GM21526 (cell line): ENCODE measurements at regions not wholly inside any gene's neighbourhood (a gene's known extent, or its start where the extent isn't known, plus 50 kb on each side); places are given as distances from the start of the nearest gene placed in this dataset.

ENCODE experiments used
- ATAC-seq: cut with Tn5 transposase; IDR thresholded peaks from one replicate; pipeline ENCODE4 v1.9.1; 2021; ENCODE audit warnings: moderate library complexity; ENCODE audit not compliant: unreplicated experiment, low FRiP score

DNA sequence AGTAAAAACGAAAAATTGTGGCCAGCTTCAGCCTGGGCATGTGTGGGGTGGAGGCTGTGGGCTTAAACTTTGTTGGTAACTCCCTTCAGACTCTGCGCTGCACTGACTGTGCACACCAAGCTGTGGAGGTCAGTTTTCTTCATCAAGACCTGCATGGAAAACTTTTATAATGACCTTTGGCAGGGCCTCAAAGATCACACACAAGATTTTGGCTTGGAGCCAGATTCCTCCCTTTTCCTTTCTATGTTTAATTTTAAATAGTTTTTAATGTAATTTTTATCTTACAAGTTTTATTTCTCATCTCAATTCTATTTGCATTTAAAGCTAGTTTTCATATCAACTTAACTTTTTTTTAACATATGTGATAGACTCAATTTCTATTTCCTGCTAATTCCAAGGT, 1211.1 kb upstream of the CDH18 start:
- ATAC-seq = no peak

DNA sequence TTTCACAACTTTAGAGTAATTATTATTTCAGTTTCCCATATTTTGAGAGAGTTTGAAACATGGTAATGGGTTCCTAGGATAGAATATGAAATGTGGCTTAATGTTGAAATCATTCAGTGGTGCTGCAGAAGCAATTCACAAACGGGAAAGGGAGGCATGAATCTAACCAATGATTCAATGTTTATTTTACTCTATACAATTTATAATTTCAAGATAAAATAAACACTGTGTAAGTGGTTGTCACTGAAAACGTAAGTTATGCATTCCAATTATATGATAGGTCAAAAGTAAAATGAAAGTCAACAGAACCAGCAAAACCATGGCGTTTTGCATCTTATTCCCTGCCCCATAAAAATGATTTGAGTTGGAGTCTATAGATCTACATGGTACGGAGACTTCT, 1207.1 kb upstream of the CDH18 start:
- ATAC-seq = no peak

DNA sequence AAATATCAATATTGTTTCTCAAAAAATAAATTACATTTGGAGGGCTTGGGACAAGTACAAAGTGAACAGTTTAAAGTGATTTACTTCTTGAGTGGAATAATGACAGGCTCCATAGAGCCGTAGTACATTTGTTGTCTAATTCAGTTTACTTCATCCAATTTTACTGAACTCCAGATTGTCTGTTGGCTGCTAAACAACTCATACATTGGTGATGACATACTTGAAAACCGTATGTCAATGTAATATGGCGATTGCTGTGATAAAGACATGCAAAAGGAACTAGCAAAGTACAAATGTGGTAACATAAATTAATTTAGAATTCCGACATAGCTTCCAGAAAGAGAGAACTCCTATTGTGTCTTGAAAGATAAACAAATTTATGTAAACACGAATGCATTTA, 1197.5 kb upstream of the CDH18 start:
- no peak for ATAC-seq

DNA sequence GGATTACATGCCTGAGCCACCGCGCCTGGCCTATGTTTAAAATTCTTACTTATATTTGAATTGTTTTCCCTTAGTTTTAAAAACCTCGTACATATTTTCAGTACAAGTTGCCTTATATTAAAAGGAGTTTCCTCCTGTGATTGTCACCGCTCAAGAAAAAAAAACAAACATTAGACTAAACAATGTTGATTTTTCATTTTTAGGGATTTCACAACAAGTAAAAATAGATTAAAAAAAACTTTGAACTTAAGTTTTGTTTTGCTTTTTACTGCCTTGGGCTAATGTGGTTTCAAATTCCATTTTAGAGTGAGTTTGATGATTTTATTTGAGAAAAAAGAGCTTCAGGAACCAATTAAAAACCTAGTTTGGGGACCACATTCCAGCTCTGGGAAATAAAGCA, 1196.6 kb upstream of the CDH18 start:
- ATAC-seq = no peak

DNA sequence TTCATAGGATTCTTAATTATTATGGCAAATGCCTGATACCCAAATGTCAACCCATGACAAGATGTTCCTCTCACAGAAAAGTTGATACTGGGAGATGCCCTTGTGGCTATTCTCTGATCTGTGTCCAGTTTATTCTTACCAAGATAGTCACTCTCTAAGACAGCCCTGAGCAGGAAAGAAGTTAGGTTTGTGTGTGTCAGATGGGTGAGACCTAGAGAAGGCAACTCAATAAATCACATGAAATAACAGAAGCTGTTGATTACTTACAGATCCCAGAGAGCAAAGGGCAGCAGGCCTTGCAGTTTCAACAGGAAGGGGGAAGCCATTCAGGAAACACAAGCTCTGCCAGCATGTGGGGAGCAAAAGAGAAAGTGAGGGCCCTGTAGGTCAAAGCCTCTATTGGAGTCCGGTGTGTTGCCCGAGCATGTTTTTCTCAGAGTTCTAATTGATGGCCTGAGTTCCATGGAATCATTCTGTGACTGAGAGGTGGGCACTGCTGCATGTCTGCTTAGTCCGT, 1193.7 kb upstream of the CDH18 start:
- ATAC-seq = no peak

DNA sequence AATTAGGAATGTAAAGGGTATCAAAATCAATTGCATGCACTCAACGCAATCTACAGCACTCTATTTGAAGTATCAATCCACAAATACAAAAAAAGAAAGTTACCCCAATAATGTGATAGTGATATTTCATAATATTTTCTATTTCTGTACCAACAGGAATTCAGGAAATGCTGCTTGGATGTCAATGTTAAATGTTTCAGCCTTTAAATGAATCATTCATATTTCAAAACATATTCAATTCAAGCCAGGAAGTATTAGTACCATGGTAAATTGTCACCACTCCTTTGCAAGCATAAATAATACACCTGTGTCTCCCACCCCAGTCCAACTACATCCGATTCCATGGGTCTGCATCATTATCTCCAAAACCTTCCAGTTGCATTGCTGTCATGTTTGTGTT, 1185.5 kb upstream of the CDH18 start:
- no peak for ATAC-seq

DNA sequence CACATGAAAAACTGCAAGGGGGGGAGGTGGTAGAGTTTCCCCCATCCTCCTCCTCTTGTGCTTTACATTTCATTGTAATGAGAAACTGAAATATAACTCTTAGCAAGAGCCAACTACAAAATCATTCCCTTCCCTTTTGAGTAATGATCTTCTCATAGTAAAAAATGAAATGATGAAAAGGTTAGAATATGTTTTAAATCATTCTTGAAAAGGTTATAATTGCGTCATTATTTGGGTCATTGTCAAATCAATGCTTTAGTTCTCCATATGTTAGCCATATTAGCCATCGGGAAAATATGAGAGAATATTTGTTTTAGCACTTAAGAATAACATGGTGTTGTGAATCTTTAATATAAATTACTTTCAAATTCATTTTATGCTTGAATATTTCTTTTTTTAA, 1185.0 kb upstream of the CDH18 start:
- ATAC-seq = no peak

DNA sequence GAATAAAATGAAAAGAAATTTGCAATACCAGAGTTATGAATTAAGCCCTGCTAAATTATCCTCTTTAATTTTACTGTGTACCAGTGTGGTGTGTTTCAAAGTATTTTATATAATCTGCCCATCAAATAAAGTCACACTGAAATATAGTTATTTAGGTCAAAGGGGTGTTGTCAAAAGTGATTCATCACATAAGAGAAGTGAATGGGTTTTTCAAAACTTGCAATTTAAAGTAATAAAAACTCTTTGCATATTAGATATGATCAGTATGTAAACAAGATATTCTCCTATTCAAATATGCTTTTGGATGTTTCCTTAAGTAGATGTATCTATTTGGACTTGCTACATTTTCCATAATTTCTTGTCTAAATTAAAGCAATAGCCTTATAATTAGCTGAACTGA, 1183.0 kb upstream of the CDH18 start:
- ATAC-seq = no peak

DNA sequence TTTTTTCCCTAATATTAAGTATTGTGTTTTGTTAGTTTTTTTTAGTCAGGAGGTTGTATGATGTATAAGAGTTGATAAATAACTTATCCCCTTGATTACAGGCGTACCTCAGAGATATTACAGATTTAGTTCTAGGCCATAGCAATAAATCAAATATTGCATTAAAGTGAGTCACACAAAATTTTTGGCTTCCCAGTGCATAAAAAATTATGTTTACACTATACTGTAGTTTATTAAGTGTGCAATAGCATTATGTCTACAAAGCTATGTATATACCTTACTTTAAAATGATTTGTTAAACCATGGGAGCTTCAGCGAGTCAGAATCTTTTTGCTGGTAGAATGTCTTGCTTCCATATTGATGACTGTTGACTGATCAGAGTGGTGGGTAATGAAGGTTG, 1180.6 kb upstream of the CDH18 start:
- no peak for ATAC-seq

DNA sequence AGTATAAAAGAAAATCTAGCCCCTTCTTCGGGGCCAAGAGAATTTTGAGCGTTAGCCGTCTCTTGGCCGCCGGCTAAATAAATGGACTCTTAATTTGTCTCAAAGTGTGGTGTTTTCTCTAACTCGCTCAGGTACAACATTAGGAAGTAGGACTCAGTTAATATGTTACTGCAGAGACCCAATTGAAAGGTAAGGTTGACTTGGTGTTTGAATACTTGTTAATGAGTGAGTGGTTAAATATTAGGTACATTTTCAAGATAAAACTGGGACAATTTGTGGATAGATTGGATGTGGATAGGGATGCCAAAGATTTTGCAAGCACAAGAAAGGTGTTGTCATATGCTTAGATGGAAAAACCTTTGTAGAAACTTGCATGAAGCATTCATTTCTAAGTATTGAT, 1177.3 kb upstream of the CDH18 start:
- no peak for ATAC-seq

DNA sequence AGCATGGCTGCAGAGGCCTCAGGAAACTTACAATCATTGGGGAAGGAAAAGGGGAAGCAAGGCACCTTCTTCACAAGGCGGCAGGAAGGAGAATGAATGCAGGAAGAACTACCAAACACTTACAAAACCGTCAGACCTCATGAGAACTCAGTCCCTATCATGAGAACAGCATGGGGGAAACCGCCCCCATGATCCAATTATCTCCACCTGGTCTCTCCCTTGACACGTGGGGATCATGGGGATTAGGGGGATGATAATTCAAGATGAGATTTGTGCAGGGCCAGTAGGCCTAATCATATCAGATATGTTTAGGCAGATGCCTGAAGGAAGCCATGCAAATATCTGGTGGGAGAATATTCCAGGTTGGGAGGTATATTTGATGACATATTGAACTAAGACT, 1176.4 kb upstream of the CDH18 start:
- no peak for ATAC-seq

DNA sequence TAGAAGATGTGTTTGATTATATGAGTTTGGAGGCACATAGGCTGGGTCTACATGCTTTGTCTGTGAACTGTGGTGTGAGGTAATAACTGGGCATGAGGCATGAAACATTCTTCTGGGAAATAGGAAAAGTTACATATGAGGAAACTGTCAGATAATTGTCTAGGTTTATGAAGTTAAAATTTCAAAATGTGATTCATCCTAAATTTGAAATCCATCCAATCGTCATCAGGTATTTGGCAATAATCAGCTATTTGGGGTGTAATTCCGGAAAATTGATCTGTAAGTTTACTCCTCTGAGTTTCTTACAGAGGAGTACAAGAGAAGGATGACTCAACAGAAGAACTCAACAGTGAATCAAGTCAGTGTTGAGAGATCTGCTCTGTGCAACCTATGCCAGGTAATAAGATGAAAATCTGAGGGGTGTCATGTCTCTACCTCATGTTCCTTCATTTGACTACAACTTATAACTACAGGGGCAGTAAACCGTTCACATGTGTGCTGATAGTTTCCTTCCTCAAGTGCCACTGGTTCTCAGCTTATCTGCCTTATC, 1171.6 kb upstream of the CDH18 start:
- ATAC-seq = no peak

DNA sequence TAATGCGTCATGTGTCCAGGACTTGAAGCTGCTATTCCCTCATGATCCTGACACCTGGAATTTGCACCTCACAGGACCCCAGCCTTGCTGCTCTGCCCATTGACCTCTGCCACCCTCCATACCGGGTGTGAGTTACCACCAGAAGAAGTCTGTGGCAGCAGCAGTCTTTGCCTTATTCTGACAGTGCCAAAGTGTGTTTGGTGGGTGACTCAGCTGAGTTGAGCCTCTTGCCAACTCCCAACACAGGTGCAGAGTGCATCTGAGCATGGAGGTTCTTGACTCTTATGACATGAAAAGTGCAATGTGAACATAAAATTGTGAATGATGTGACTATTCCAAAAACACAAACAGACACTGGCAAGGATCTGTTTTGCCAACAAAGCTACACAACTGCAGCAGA, 1166.5 kb upstream of the CDH18 start:
- ATAC-seq = no peak

DNA sequence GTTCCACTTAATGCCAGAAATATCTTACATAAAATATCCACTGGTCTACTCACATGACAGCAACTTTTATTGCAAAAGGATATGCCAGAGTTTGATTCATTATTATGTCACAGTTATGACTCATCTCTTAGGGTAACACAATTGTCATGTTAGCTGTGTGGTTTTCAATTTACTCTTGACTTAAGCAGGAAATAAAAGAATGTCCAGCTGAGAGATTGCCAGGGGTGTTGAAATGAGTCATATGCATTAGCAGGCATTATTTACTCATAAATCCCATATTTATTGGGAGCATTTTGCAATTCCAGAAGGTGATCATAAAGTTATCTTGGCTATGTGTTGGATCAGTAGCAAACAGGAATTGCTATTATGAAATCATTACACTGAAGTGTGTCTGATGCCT, 1164.6 kb upstream of the CDH18 start:
- ATAC-seq = no peak

DNA sequence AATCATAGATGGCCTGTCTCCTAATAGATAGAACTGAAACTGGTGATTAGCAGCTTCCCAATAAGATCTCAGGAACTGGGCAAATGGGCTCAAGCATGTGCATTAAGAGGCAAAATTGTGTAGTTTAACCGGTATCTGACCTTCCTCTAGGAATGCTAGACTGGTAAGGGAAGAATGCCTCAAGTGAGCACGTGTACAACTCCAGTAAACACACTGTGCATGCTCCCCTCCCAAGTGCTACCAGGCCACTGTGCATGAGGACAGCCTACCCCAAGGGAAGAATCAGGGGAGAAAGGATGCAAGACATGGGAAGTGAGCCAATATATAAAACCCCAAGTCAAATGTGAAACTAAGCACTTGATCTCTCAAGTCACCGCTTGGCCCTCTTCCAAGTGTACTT, 1157.4 kb upstream of the CDH18 start:
- no peak for ATAC-seq

DNA sequence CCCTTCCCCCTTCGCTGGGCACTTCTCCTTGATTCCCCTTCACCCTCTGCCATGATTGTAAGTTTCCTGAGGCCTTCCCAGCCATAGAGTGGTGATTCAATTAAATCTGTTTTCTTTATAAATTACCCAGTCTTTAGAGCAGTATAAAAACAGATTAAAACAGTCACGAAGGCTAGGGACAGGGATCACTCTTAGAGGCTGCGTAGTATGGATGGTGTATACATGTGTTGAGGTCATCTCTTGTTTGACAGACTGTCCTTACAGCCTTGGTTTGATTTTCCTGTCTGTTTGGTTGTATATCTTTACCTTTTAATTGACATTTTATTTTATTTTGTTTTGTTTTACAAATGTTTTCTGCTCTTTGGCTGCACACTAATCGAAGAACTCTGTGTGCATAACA, 1155.7 kb upstream of the CDH18 start:
- ATAC-seq = no peak

DNA sequence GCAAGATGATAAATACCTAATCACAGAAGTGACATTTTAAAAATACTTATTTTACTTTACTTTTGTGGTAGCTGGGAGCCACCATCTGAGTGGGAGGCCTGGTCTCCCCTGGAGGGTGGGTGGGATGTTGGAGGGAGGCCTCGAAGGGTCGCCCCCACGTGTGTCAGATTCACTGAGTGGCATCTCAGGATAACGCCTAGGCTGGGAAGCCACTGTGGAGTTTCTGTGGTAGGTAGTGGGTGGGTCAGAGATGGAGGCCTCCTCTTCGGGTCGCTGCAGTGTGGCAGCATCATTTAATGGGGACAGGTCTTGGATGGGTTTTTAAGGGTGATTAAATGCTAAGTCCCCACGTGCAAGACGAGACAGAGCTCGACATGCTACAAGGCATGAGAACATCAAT, 1154.8 kb upstream of the CDH18 start:
- no peak for ATAC-seq

DNA sequence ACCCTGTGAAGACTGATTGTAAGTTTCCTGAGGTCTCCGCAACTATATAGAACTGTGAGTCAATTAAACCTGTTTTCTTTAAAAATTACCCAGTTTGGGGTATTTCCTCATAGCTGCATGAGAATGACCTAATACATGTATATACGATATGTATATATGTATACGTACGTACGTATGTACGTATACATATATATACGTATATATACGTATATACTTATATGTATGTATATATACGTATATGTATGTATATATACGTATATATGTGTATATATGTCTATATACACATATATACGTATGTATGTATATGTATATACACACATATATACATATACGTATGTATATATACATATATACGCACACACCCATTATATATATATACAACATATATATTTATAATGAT, 1153.0 kb upstream of the CDH18 start:
- no peak for ATAC-seq

DNA sequence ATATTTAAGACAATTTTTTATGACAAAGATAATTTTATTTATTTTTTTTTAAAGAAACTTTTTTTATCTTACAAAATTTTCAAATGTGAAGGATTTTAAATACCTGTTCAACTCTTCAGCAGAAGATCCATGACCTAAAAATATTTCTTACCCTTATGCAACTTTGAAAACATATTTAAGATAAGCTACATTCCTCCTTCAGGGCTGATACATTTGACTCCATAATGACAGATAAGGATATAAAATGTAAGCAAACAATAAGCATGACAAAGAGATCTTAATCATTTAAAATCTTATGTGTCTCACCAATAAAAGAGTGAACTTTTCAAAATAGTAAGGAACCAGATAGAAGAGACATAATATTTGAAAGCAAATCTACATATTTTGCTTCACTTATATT, 1138.2 kb upstream of the CDH18 start:
- no peak for ATAC-seq

DNA sequence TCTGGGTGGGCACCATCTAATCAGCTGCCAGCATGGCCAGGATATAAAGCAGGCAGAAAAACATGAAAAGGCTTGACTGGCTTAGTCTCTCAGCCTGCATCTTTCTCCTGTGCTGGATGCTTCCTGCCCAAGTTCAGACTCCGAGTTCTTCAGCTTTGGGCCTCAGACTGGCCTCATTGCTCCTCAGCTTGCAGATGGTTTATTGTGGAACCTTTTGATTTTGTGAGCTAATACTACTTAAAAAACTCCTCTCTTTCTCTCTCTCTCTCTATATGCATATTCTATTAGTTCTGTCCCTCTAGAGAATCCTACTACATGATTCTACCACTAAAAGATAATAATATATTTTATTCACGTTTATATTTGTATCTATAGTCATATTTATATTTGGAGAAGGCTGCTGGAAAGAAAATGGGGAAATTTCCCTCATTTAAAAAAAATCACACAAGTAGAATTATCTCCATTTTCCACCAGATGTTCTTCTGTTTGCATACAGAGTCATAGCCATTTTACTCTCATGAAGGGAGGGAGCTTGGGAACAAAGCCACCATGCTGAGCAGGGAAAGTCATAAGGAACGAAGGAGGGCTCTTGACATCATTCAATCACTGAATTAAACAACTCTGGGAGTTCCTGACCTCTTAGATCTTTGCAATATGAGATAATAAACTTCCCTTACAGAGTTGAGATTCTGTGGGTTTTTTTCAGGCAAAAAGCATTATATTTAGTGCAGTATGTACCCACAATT, 1137.4 kb upstream of the CDH18 start:
- ATAC-seq = no peak

DNA sequence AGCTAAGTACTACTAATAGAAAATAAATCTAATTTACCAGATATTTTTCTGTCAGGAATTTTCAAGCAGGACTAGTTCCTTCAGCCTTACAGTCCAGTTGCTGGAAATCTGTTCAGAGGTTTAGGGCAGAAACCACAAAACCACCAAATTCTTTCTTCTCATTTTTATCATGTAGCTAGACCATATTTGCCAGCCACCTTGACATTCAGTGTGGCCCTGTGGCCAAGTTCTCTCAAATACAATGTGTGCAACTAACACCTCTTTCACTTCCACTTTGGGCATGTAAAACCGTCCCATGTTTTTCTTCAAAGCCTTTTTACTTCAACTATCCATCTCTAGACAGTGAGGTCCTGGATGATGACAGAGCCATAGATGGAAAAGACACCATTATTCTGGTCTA, 1133.2 kb upstream of the CDH18 start:
- no peak for ATAC-seq

DNA sequence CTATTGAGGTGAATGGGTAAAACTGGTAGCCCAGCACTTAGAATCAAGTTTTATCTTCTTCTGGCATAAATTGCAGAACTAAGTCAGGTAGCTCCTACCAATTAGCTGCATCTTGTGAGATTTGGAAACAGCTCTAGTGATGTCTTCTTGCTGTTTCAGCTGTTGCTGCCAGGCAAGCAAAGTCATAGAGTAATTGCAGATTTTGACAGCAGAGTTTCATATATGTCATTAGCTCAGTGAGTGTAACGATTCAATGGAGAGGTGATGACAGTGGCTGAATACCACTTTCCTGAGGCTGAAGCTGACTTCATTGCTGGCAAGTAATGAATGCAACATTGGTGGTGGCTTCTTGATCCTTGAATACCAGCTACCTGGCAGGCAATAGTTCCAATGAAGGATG, 1109.7 kb upstream of the CDH18 start:
- no peak for ATAC-seq

DNA sequence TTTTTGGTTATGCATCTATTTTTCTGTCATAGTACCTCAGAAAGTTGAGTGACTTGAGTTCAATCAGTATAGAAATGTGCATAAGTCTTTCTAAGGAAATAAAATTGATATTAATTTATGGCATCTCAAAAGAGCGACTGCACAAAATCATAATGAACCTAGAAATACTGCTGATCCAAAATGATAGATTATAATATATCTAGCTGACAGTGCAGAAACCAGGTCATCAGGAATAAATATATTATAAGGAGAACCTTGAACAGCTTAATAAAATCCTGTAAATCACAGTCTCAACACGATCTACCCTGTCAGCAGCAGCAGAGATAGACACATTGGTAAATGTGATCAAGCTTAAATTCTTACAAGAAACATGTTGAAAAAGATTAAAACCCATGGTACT, 1106.6 kb upstream of the CDH18 start:
- no peak for ATAC-seq
